Spleen (tissue), 11 donors: ENCODE measurements at regions not wholly inside any gene's neighbourhood (a gene's known extent, or its start where the extent isn't known, plus 50 kb on each side); places are given as distances from the start of the nearest gene placed in this dataset.

Source experiments
- DNase-seq: peaks from one replicate; pipeline ENCODE4 v3.0.0-alpha.2; 2020
- H3K27ac ChIP-seq, 8 donors: fragments of 200-600 bp; sonication (generic) in 7 of 8; 1 replicate in 4 of 8; 2 replicates in 4 of 8; pipeline versions ENCODE4 v1.5.0 to v1.8.0; 2016 to 2021; ENCODE audit warnings: inconsistent platforms in 4 of 8, mild to moderate bottlenecking in 4 of 8, moderate library complexity in 1 of 8
- H3K27me3 ChIP-seq, 7 donors: fragments of 200-600 bp; sonication (generic) in 6 of 7; replicated peaks in 1 of 7; 1 replicate in 4 of 7; 2 replicates in 3 of 7; pipeline versions ENCODE4 v1.5.0 to v1.8.0; 2016 to 2021; ENCODE audit warnings: inconsistent platforms in 3 of 7, mild to moderate bottlenecking in 1 of 7
- H3K36me3 ChIP-seq, 6 donors: fragments of 200-600 bp; sonication (generic) in 5 of 6; 1 replicate in 4 of 6; 2 replicates in 2 of 6; pipeline versions ENCODE4 v1.5.0 to v1.8.0; 2016 to 2021; ENCODE audit warnings: inconsistent platforms in 2 of 6
- H3K4me1 ChIP-seq, 6 donors: fragments of 200-600 bp; sonication (generic) in 5 of 6; 1 replicate in 3 of 6; 2 replicates in 3 of 6; pipeline versions ENCODE4 v1.5.0 to v1.8.0; 2016 to 2021; ENCODE audit warnings: inconsistent platforms in 3 of 6
- H3K4me3 ChIP-seq, 8 donors: fragments of 200-600 bp; sonication (generic) in 7 of 8; 1 replicate in 4 of 8; 2 replicates in 4 of 8; pipeline versions ENCODE4 v1.5.0 to v1.8.0; 2016 to 2021; ENCODE audit warnings: inconsistent platforms in 4 of 8, mild to moderate bottlenecking in 4 of 8, moderate library complexity in 2 of 8
- H3K9me3 ChIP-seq, 8 donors: fragments of 200-600 bp; sonication (generic) in 7 of 8; 1 replicate in 4 of 8; 2 replicates in 4 of 8; pipeline versions ENCODE4 v1.5.0 to v1.8.0; 2016 to 2021; ENCODE audit warnings: inconsistent platforms in 4 of 8
- POLR2A ChIP-seq, 3 donors: fragments of 450-650 bp; IDR thresholded peaks; one replicate each; pipeline ENCODE4 v1.5.1; 2017; ENCODE audit warnings: antibody characterized with exemption in 3 of 3, mild to moderate bottlenecking in 1 of 3
- POLR2AphosphoS5 ChIP-seq, 3 donors: sonication (generic); formaldehyde crosslinking; IDR thresholded peaks; one replicate each; pipeline ENCODE4 v1.5.1; 2017; ENCODE audit warnings: antibody characterized with exemption in 3 of 3
- WGBS, 5 donors: extraction: QIAGEN DNeasy Blood & Tissue Kit in 3 of 5; methylation state at CpG; one replicate each; pipeline versions ENCODE4 v1.1.5 to v1.1.7; 2013 to 2018; 5-methylcytosine and 5-hydroxymethylcytosine counted together
- intact Hi-C: fragments of 100-400 bp; cut with DNase I; formaldehyde crosslinking; loops from one replicate; pipeline ENCODE4 v1.15.0; 2023; ENCODE audit warnings: low total_unique reads
- TF ChIP-seq, protein P1 (sequence below), 11 experiments: fragments of 200-600 bp in 7 of 11; fragments of 450-650 bp in 4 of 11; sonication (generic) in 4 of 11; IDR thresholded peaks in 8 of 11; conservative IDR thresholded peaks in 3 of 11; 1 replicate in 7 of 11; 2 replicates in 4 of 11; pipeline versions ENCODE4 v1.4.0 to v1.8.0; 2016 to 2021; ENCODE audit warnings: antibody characterized with exemption in 11 of 11, inconsistent platforms in 4 of 11, mild to moderate bottlenecking in 1 of 11
- donor health status: healthy with polysubstance abuse.
- donor health status: DM: no; HTN: no; CAD: no; lungs with moderate emphysema.
- donor health status: DM: no; HTN: no; CAD: no.
- donor health status: Bipolar disorder and iron deficiency.
- donor health status: healthy.
- donor health status: DM: no; HTN: no; CAD: no.
- donor health status: DM: yes; HTN: yes; CAD: no.

DNA sequence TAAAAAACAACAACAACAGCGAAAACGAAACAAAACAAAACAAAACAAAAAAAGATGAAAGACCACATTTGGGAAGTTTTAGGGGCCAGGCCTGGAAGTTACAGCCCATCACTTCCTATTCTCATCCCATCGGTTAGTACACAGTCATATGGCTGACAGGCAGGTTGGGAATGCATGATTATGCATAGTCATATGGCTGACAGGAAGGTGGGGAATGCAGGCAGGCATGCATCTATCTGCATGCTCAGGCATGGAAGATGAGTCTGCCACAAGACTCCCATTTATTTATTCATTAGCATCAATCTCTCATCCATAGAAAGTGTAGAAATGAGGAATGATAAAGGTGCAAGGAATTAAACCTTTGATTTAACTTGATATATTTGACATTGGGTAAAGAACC, 325.3 kb upstream of the MEX3C start:
- no peak for DNase-seq
- 77 to 95% (median 85%) methylated on average over 3 of the region's 3 CpGs for WGBS, 5 donors
- intact Hi-C loops = no loop called here
- Histone ChIP-seq H3K9me3 (no peaks in the 10 kb centered on the region), H3K27ac (no peak overlapping the region), H3K36me3 (no peaks in the 10 kb centered on the region), H3K27me3 (no peaks in the 10 kb centered on the region), H3K4me3 (no peak overlapping the region), H3K4me1 (no peaks in the 10 kb centered on the region)
- TF ChIP-seq, protein P1, sequence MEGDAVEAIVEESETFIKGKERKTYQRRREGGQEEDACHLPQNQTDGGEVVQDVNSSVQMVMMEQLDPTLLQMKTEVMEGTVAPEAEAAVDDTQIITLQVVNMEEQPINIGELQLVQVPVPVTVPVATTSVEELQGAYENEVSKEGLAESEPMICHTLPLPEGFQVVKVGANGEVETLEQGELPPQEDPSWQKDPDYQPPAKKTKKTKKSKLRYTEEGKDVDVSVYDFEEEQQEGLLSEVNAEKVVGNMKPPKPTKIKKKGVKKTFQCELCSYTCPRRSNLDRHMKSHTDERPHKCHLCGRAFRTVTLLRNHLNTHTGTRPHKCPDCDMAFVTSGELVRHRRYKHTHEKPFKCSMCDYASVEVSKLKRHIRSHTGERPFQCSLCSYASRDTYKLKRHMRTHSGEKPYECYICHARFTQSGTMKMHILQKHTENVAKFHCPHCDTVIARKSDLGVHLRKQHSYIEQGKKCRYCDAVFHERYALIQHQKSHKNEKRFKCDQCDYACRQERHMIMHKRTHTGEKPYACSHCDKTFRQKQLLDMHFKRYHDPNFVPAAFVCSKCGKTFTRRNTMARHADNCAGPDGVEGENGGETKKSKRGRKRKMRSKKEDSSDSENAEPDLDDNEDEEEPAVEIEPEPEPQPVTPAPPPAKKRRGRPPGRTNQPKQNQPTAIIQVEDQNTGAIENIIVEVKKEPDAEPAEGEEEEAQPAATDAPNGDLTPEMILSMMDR (IDR thresholded peaks at IDR 0.05 in 8 of 11, conservative IDR thresholded peaks at IDR 0.05 in 3 of 11) = no peak
- no peak for TF ChIP-seq POLR2AphosphoS5 (IDR thresholded peaks at IDR 0.05)

DNA sequence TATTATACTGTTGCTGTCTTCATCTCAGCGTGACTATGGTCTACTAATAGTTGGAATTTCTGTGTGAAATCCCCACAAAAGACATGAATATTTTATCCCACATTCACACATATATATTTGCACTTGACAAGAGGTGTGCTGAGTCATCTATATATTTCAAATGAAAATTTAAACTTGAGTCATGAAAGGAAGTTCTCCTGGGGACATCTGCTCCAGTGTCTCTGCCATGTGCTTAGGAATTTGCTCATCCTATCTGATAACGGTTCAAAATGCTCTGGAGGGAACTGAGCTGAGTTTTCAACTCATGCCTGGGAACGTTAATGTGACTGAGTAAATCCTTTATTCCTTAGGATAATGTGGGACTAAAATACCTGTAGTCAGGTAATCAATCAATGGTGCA, 326.2 kb upstream of the MEX3C start:
- Histone ChIP-seq H3K27ac (no peak overlapping the region), H3K4me3 (no peak overlapping the region), H3K4me1 (no peaks in the 10 kb centered on the region), H3K36me3 (no peaks in the 10 kb centered on the region), H3K27me3 (no peaks in the 10 kb centered on the region), H3K9me3 (no peaks in the 10 kb centered on the region)
- no peak for TF ChIP-seq POLR2A (IDR thresholded peaks at IDR 0.05)
- no peak for TF ChIP-seq POLR2AphosphoS5 (IDR thresholded peaks at IDR 0.05)
- TF ChIP-seq, protein P1 (IDR thresholded peaks at IDR 0.05 in 8 of 11, conservative IDR thresholded peaks at IDR 0.05 in 3 of 11) = no peak
- intact Hi-C loops = no loop called here
- DNase-seq = no peak
- WGBS, 5 donors = 66 to 86% (median 71%) methylated on average over 3 of the region's 3 CpGs

DNA sequence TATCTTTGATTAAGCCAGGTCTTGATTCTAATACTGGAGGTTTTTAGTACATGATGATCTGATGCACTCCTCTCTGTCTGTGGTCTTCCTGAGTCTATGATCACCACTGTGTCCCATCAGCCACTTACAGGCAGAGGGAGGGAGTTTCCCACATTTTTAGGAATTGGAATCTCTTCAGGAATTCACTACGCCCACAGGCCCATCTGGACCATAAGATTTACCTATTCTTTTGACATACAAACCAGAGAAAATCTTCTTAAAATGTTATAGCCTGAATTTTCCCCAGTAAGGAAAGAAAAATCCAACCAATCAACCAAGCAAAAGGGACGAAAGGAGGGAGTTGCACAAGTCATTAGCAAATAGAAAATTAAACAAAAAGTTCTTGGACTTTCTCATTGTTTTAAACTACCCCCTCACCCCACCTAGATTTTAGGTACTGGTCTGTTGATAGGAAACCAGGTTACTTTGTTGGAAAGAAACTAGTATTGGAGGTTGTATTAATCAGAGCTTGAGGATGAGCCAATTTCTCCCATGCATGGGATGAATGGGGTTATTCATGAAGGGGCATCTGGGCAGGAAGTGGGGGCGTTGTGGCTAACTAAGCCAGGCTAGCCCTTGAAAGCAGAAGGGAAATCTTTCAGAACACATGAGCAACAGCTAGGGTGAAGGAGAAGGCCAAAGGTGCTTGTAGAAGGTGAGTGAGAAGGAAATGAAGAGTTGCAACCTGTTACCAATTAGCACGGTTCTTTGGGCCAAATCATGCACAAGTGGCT, 328.2 kb upstream of the MEX3C start:
- H3K27ac ChIP-seq = no peak overlapping the region
- H3K36me3 ChIP-seq = no peaks in the 10 kb centered on the region
- no peaks in the 10 kb centered on the region for H3K27me3 ChIP-seq
- no peak for TF ChIP-seq POLR2A (IDR thresholded peaks at IDR 0.05)
- TF ChIP-seq POLR2AphosphoS5 (IDR thresholded peaks at IDR 0.05) = no peak
- TF ChIP-seq, protein P1 (IDR thresholded peaks at IDR 0.05 in 8 of 11, conservative IDR thresholded peaks at IDR 0.05 in 3 of 11) = no peak
- no peaks in the 10 kb centered on the region for H3K9me3 ChIP-seq
- intact Hi-C loops = no loop called here
- H3K4me3 ChIP-seq = no peak overlapping the region
- DNase-seq = no peak
- WGBS, 5 donors = 65 to 79% (median 69%) methylated on average over 4 of the region's 4 CpGs
- no peaks in the 10 kb centered on the region for H3K4me1 ChIP-seq

DNA sequence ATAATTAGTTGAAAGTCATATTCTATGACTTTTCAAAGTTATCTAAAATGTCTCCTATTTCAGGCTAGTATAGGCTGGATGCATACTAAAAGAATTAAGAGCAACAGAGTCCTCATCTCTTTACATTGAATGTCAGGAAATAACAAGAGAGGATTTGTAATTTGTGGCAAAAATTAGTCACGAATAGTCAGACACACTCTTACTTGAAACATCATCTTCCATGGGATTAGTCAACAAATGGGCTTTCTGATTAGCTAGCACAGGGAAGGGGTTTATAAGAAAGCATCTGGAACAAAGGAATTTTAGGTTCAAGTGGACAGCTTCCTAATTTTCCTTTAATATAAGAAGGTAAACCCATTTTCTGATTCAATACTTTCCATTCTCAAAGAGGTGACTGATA, 330.3 kb upstream of the MEX3C start:
- TF ChIP-seq, protein P1 (IDR thresholded peaks at IDR 0.05 in 8 of 11, conservative IDR thresholded peaks at IDR 0.05 in 3 of 11) = no peak
- TF ChIP-seq POLR2AphosphoS5 (IDR thresholded peaks at IDR 0.05) (no peak), POLR2A (IDR thresholded peaks at IDR 0.05) (no peak)
- WGBS, 5 donors = 76 to 93% (median 90%) methylated on average over 1 of the region's 1 CpG
- no peak for DNase-seq
- no peaks in the 10 kb centered on the region for H3K27me3 ChIP-seq
- H3K36me3 ChIP-seq = no peaks in the 10 kb centered on the region
- H3K4me3 ChIP-seq = no peak overlapping the region
- no peak overlapping the region for H3K27ac ChIP-seq
- intact Hi-C loops = no loop called here
- no peaks in the 10 kb centered on the region for H3K9me3 ChIP-seq
- no peaks in the 10 kb centered on the region for H3K4me1 ChIP-seq
